Activated CD4-positive, alpha-beta T cell treated with anti-CD3 and anti-CD28 coated beads, Interleukin-2, Interleukin-4, amounts not matched to agents 100 ng/mL and 50 ng/mL, durations not matched to agents 16 hours and 8 hours (primary cell): ENCODE measurements at regions not wholly inside any gene's neighbourhood (a gene's known extent, or its start where the extent isn't known, plus 50 kb on each side); places are given as distances from the start of the nearest gene placed in this dataset.

Experiments
- DNase-seq: peaks from one replicate; pipeline ENCODE4 v3.0.0-alpha.2; 2020; ENCODE audit warnings: low spot score

DNA sequence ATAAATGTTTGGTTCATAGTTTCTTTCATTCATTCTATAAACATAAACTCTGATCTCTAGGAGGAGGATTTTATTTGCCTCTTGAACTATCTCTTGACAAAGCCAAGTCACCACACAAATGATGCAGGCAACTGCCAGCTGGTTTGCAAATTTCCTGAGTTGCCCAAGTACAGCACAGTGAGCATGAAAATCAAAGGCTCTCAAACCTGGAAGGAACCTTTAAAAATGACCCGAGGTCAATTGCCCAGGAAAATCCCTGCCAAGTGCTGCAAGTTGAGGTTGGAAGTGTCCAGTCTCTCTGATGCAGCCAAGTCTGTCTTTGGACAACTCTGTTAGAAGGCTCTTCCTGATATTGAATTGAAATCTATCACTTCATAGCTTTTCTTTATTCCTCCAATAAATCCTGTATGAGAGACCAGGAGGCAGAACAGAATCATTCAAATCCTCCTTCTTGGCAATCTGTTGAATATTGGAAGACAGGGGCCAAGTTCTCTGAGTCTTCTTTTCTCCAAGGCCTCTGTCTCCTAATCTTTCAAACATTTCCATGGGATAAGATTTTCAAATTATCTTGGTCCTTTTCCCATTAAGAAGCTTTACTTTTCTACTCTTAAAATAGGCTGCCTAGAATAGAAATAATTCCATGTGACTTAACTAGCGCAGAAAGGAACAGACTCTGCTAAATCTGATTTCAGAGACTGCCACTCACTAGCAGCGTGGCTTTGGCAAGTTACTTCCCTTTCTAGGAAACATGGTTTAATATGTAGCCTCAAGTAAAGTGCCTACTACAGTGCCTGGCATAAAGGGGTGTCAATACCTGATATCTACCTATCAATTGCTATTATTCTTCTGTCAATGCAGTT, 159.2 kb downstream of the SNX18 start:
- DNase-seq = no peak

GRCh38 chr5:54673523-54674225, 156.1 kb downstream of the SNX18 start:
- peak; percentile 39 for DNase-seq

DNA sequence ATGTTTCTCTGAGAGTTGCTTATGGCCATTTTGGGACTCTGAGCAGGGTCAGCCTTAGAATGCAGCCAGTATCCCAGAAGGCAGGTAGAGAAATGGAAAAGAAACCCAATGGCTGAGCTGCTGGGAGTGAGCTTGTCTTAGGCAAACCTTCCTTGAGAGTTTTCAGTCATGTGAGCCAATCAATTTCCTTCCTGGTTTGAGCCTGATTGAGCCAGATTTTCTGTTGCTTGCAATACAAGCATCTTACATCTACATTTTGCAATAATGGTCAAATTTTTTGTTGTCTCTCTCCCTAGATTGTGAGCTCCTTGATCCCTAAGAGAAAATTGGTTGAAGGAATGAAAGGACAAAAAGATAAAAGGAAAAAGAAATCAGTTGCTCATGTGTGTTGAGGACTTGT, 155.3 kb downstream of the SNX18 start:
- no peak for DNase-seq

DNA sequence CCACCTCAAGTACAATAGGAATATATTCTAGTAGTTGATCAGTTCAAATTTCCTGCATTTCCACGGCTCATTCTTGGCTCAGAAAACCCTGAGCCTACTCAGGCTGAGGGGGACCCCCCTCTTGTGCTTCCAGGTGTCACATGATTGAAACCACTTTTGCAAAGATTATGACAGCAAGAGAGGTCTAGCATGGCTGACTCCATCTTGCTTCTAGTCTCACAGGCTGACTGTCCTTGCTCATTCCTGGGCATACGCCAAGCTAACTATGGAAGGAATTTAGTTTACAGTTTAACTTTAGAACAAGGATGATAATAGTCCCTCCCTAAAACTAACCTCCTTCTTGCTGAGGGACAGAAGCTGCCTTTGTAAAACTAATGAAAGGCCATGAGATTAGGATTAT, 154.1 kb downstream of the SNX18 start:
- DNase-seq = no peak

DNA sequence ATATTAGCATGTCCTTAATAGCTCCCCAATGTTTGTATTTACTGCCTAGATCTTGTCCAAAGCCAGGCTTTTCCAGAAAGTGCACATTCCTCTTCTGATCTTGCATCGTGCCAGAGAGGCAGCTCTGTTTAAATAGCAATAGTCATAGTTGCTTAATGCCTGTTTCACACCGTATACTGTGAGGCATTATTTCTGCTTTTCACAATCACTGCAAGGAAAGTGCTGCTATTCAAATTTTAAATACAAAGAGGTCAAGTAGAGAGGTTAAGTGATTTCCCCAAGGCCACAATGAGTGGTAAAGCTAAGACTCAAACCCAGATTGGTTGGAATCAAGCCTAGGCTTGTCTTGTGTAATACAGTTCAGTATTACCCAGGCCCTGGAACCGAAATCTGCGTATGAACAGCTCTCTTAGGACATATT, 153.6 kb downstream of the SNX18 start:
- no peak for DNase-seq

GRCh38 chr5:54670281-54670680, 152.7 kb downstream of the SNX18 start:
- no peak for DNase-seq

- no peak for DNase-seq
Observed at GRCh38 chr5:54669845-54670244, 152.3 kb downstream of the SNX18 start.

GRCh38 chr5:54669285-54669684, 151.7 kb downstream of the SNX18 start:
- no peak for DNase-seq

DNA sequence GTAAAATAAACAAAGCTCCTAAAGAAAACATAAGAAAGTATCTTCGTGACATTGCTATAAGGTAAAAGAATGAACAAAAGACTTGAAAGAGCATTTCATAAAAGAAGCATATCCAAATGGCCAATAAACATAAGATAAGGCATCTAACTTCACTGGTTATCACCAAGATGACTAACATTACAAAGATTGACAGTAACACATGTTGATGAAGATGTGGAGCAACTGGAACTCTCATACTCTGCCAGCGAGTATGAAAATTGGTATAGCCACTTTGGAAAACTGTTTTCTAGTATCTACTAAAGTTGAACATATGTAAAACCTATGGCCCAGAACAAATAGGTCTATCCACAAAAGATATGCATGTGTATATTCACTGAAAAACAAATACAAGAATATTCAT, 150.5 kb downstream of the SNX18 start:
- no peak for DNase-seq

- DNase-seq = no peak
Observed at GRCh38 chr5:54667136-54667535, 149.6 kb downstream of the SNX18 start.

DNA sequence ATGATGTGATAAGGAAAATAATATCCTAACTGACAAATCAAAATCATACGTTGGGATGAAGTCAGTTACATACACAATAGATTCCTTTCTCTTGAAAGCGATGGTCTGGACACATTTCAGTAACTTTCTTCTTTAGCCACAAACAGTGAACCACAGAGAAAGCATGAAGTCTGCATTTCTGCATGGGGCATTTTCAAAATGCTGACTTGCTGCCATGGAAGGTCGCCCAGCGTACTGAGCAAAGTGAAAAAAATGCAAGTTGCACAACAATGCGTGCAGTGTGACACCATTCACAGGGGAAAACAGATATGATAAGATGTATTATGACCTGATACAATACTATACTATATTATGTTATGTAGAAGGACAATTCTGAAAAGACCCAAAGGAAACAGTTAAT, 146.3 kb downstream of the SNX18 start:
- DNase-seq = no peak

DNA sequence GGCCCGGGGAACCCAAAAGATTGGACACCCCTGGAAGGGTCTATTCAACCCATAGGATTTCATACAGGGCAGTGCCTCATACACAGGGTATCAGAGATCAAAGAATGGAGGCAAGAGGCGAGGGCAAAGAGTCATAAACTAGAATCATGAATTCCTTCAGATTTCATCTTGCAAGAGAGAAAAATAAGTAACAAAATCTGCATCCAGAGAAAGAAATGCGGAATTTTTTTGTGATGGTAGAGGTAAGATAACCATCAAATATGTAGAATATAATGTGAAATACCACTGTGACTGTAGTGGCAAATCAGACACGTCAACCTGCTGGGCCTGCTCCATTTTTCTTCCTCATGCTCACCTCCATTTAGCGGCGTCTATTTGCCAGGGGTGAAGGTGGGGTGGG, 143.6 kb downstream of the SNX18 start:
- DNase-seq = no peak

DNA sequence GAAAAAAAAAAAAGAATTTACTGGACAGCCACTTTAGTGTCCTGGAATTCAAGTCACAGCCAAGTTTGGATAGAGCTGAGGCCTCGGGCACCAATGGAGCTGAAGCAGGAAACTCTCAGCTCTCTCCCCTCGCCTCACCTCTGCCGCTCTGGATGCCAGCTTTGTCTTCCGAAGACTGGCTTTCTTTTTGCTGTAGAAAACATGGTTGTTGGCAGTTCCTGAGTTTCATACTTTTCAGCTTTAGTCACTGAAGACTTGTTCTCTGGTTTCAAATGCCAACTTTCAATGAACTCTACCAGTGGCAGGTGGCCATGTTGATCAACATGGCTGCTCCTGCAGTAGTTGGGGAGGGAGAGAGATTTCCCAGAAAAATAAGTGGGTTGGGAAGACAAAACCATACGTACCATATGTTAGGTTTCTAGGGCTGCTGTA, 142.2 kb downstream of the SNX18 start:
- DNase-seq = no peak

DNA sequence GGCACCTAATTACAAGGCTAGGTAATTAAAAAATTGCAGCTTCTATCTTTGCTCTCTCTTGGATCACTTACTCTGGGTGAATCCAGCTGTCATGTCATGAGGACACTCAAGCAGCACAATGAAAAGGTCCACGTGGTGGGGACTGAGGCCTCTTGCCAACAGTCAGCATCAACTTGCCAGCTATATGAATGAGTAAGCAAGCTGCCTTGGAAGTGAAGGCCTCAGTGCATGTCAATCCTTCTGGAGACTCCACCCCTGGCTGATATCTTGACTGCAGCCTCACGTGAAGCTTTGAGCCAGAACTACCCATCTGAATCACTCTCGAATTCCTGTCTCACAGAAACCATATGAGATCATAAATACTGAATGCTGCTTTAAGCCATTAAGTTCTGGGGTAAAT, 140.5 kb downstream of the SNX18 start:
- no peak for DNase-seq

GRCh38 chr5:54656261-54656728, 138.7 kb downstream of the SNX18 start:
- DNase-seq = no peak

- no peak for DNase-seq
Observed at GRCh38 chr5:54655761-54656160, 138.2 kb downstream of the SNX18 start.

DNA sequence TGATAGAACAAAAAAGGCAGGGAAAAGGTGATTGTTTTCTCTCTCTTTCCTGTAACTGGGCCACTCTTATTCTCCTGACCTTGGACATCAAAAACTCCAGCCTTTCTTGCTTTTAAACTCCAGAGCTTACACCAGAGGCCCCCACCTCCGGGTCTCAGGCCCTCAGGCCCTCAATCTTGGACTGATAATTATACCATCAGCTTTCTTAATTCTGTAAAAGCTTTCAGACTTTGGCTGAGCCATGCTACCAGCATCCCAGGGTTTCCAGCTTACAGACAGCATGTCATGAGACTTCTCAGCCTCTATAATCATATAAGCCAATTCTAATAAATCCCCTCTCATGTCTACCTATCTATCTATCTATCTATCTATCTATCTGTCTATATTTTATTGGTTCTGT, 137.7 kb downstream of the SNX18 start:
- no peak for DNase-seq

DNA sequence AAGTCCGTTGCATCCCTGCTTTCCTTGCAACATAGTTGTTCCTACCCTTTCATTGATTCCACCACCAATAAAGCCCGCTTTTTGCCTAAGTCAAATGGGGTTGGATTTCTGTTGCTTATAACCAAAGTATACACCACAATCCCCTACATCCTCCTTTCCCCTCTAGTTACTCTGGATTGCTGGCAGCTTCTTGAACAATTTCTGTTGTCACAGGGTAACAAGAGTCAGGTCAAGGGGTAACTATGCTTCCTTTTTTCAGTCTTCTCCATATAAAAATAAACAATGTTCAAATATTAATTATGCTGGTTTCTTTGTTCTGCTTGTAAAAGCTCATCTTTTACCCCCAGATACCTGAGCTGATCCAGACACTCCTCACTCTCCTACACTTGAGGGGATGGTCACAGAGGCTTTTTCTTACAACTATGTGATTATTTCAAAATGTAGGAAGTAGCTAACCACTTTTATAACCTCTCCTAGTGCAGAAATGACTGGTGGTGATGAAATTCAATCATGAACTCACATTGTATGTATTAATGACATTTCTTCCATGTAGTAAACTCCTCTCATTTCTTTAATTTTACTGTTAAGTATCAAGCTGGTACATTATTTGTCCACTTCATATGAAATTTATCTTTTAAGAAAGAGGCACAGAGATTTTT, 136.5 kb downstream of the SNX18 start:
- DNase-seq = peak; percentile 9

DNA sequence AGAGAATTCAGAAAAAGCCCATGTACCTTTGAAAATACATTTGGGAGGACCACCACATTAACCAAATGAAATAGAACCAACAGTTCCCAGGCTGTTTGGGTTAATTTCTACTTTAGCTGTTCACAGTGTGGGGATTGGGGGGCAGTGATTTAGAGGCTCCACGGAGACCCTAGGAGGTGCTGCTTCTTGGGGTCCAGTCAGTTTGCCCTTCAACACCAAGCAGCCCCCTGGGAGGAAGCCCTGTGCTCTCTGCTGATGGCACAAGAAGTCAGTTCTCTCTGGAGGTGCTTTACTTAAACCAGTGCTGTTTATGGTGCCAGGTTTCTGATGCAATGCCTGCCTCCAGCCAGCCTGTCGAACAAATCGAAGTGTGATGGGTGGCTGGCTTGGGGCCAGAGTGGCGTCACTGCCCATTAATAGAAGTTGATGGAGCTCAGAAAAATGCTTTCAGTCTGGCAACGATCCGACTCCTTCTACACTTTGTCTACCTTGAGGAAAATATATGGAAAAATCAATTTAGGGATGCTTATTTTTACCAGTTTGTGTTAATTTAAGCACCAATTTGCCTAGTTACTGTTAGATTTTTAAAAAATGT, 134.0 kb downstream of the SNX18 start:
- DNase-seq = no peak

- no peak for DNase-seq
Observed at GRCh38 chr5:54649041-54649504, 131.5 kb downstream of the SNX18 start.

GRCh38 chr5:54646356-54647101, 129.0 kb downstream of the SNX18 start:
- DNase-seq = peak; percentile 82
